H1 (cell line): ENCODE measurements at regions not wholly inside any gene's neighbourhood (a gene's known extent, or its start where the extent isn't known, plus 50 kb on each side); places are given as distances from the start of the nearest gene placed in this dataset.

Experiments
- CTCF ChIA-PET: fragments of 300-600 bp; sonication (Branson Sonifier 250); formaldehyde crosslinking; loops from one replicate; lab custom pipeline; 2021; ENCODE audit not compliant: partially characterized antibody; lab: Charles Lee
- POLR2A ChIA-PET: fragments of 300-600 bp; sonication (Branson Sonifier 250); formaldehyde crosslinking; loops from one replicate; lab custom pipeline; 2021; ENCODE audit warnings: inconsistent platforms; ENCODE audit not compliant: partially characterized antibody; lab: Charles Lee
- DNase-seq, 2 experiments: peaks; one replicate each; pipeline versions ENCODE4 v3.0.0 to v3.0.0-alpha.2; 2010 to 2022; ENCODE audit warnings: low spot score in 2 of 2, low read depth in 1 of 2, mixed read lengths in 1 of 2
- FAIRE-seq: peaks from 2 replicates; lab custom pipeline; 2011; peaks lifted over from hg19 to GRCh38; lab: Jason Lieb, UNC
- H2AFZ ChIP-seq: 2 replicates; pipeline ENCODE4 v1.8.1; 2012; ENCODE audit warnings: low read length, inconsistent platforms
- H2AK5ac ChIP-seq: 2 replicates; pipeline ENCODE4 v1.6.1; 2013; ENCODE audit warnings: low read depth, low read length
- H2BK120ac ChIP-seq: replicated peaks from 2 replicates; pipeline ENCODE3; 2013; ENCODE audit warnings: low read depth, low read length, inconsistent platforms
- H2BK12ac ChIP-seq: 2 replicates; pipeline ENCODE4 v1.6.1; 2013; ENCODE audit warnings: low read depth, low read length
- H2BK15ac ChIP-seq: 2 replicates; pipeline ENCODE4 v1.6.1; 2013; ENCODE audit warnings: low read length
- H2BK20ac ChIP-seq: 2 replicates; pipeline ENCODE4 v1.6.1; 2013; ENCODE audit warnings: low read length
- H2BK5ac ChIP-seq: 2 replicates; pipeline ENCODE4 v1.6.1; 2013; ENCODE audit warnings: low read depth, low read length
- H3K14ac ChIP-seq: 2 replicates; pipeline ENCODE4 v1.6.1; 2013; ENCODE audit warnings: inconsistent platforms; ENCODE audit not compliant: insufficient read length
- H3K18ac ChIP-seq: 2 replicates; pipeline ENCODE4 v1.6.1; 2013; ENCODE audit warnings: low read length; ENCODE audit errors: extremely low read depth
- H3K23ac ChIP-seq: 2 replicates; pipeline ENCODE4 v1.6.1; 2013; ENCODE audit warnings: inconsistent platforms; ENCODE audit not compliant: insufficient read length
- H3K23me2 ChIP-seq: 2 replicates; pipeline ENCODE4 v1.6.1; 2013; ENCODE audit warnings: low read depth, low read length
- H3K27ac ChIP-seq: 2 replicates; pipeline ENCODE4 v1.6.1; 2011; ENCODE audit warnings: low read depth, low read length, inconsistent platforms
- H3K27me3 ChIP-seq, 4 experiments: replicated peaks in 1 of 4; 1 replicate in 1 of 4; 2 replicates in 3 of 4; pipeline versions ENCODE4 v1.6.1 to v1.8.1; 2011 to 2013; ENCODE audit warnings: low read length in 3 of 4, mild to moderate bottlenecking in 3 of 4, inconsistent platforms in 2 of 4, mixed read lengths in 2 of 4, moderate library complexity in 1 of 4; ENCODE audit not compliant: control insufficient read depth in 3 of 4, insufficient read depth in 3 of 4; ENCODE audit errors: extremely low read depth in 1 of 4
- H3K36me3 ChIP-seq, 4 experiments: 2 replicates each; pipeline versions ENCODE4 v1.6.1 to v1.8.1; 2011 to 2013; ENCODE audit warnings: mild to moderate bottlenecking in 4 of 4, low read length in 3 of 4, moderate library complexity in 2 of 4, control low read depth in 1 of 4, inconsistent platforms in 1 of 4; ENCODE audit not compliant: insufficient read depth in 4 of 4, control insufficient read depth in 2 of 4
- H3K4ac ChIP-seq: replicated peaks from 2 replicates; pipeline ENCODE3; 2013; ENCODE audit warnings: low read length, low read depth, mixed read lengths, inconsistent platforms; ENCODE audit not compliant: insufficient read length
- H3K4me1 ChIP-seq, 4 experiments: replicated peaks in 1 of 4; 1 replicate in 1 of 4; 2 replicates in 3 of 4; pipeline versions ENCODE4 v1.6.1 to v1.8.1; 2011 to 2013; ENCODE audit warnings: low read length in 3 of 4, inconsistent platforms in 2 of 4, mixed read lengths in 1 of 4; ENCODE audit not compliant: insufficient read depth in 4 of 4, control insufficient read depth in 3 of 4
- H3K4me2 ChIP-seq, 2 experiments: 2 replicates each; pipeline versions ENCODE4 v1.6.1 to v1.8.1; 2011 to 2013; ENCODE audit warnings: low read depth in 2 of 2, low read length in 2 of 2, control low read depth in 1 of 2, inconsistent platforms in 1 of 2, mild to moderate bottlenecking in 1 of 2; ENCODE audit not compliant: insufficient read depth in 1 of 2
- H3K4me3 ChIP-seq, 4 experiments: fragments of 200-600, 300-600 bp in 1 of 4; sonication (generic), shearing (Covaris generic), sonication (Bioruptor Twin) in 1 of 4; 2 replicates each; pipeline versions ENCODE4 v1.5.1 to v1.8.1; 2011 to 2016; ENCODE audit warnings: low read length in 4 of 4, low read depth in 3 of 4, control low read depth in 2 of 4, inconsistent platforms in 2 of 4, mild to moderate bottlenecking in 2 of 4, mixed read lengths in 1 of 4, moderate library complexity in 1 of 4; ENCODE audit not compliant: insufficient read depth in 2 of 4; ENCODE audit errors: extremely low read depth in 1 of 4
- H3K56ac ChIP-seq: replicated peaks from 2 replicates; pipeline ENCODE3; 2013; ENCODE audit warnings: low read depth, mild to moderate bottlenecking, mixed read lengths, low read length, inconsistent platforms; ENCODE audit not compliant: insufficient read length
- H3K79me1 ChIP-seq: 2 replicates; pipeline ENCODE4 v1.6.1; 2013; ENCODE audit warnings: low read depth, low read length, control low read depth
- H3K79me2 ChIP-seq, 2 experiments: 2 replicates each; pipeline versions ENCODE4 v1.6.1 to v1.8.1; 2012 to 2013; ENCODE audit warnings: low read length in 2 of 2, mild to moderate bottlenecking in 2 of 2, inconsistent platforms in 1 of 2; ENCODE audit not compliant: insufficient read depth in 2 of 2, control insufficient read depth in 1 of 2
- H3K9ac ChIP-seq, 4 experiments: replicated peaks in 1 of 4; 1 replicate in 1 of 4; 2 replicates in 3 of 4; pipeline versions ENCODE4 v1.6.1 to v1.8.1; 2011 to 2013; ENCODE audit warnings: low read depth in 3 of 4, low read length in 3 of 4, control low read depth in 2 of 4, mild to moderate bottlenecking in 2 of 4, moderate library complexity in 2 of 4, inconsistent platforms in 1 of 4; ENCODE audit errors: extremely low read depth in 1 of 4
- H3K9me3 ChIP-seq, 2 experiments: 2 replicates each; pipeline versions ENCODE4 v1.6.1 to v1.8.1; 2012 to 2013; ENCODE audit warnings: mild to moderate bottlenecking in 2 of 2, moderate library complexity in 2 of 2, control low read depth in 1 of 2, inconsistent platforms in 1 of 2, low read depth in 1 of 2, low read length in 1 of 2, mixed read lengths in 1 of 2; ENCODE audit not compliant: insufficient read depth in 2 of 2
- H4K20me1 ChIP-seq, 2 experiments: replicated peaks in 1 of 2; 2 replicates each; pipeline versions ENCODE3 to v1.8.1; 2011 to 2013; ENCODE audit warnings: inconsistent platforms in 2 of 2, low read length in 2 of 2, mild to moderate bottlenecking in 1 of 2; ENCODE audit not compliant: insufficient read depth in 2 of 2, control insufficient read depth in 1 of 2
- H4K5ac ChIP-seq: 2 replicates; pipeline ENCODE4 v1.6.1; 2013; ENCODE audit warnings: low read length, low read depth, mixed read lengths, inconsistent platforms; ENCODE audit not compliant: insufficient read length
- H4K8ac ChIP-seq: 2 replicates; pipeline ENCODE4 v1.8.0; 2013; ENCODE audit warnings: mild to moderate bottlenecking, moderate library complexity, low read length, inconsistent platforms; ENCODE audit not compliant: insufficient read depth; ENCODE audit errors: extremely low read depth
- H4K91ac ChIP-seq: replicated peaks from 2 replicates; pipeline ENCODE3; 2013; ENCODE audit warnings: low read length, mixed read lengths, inconsistent platforms; ENCODE audit not compliant: insufficient read length
- MAFK ChIP-seq: IDR thresholded peaks from 2 replicates; pipeline ENCODE4 v1.6.1; 2012; ENCODE audit warnings: low read depth, mild to moderate bottlenecking, improper control_type of control experiment, low read length
- RNF2 ChIP-seq: fragments of 200-900, 300-1000 bp; sonication (generic); IDR thresholded peaks from 2 replicates; pipeline ENCODE4 v1.7.1; 2016; ENCODE audit warnings: borderline replicate concordance, low read depth, mild to moderate bottlenecking, antibody characterized with exemption, low read length; ENCODE audit not compliant: poor library complexity, severe bottlenecking; ENCODE audit errors: missing control alignments
- WGBS, 2 experiments: shearing (Covaris generic) in 1 of 2; methylation state at CpG; one replicate each; pipeline versions ENCODE4 v1.1.6 to v1.1.7; 2013 to 2015; ENCODE audit warnings: low lambda C conversion rate in 2 of 2, mixed read lengths in 2 of 2, inconsistent platforms in 1 of 2, low coverage in 1 of 2, missing lambda C conversion rate in 1 of 2; ENCODE audit not compliant: insufficient replicate concordance in 2 of 2, insufficient coverage in 1 of 2, insufficient read length in 1 of 2; ENCODE audit errors: extremely low coverage in 1 of 2, missing lambda C conversion rate in 1 of 2; 5-methylcytosine and 5-hydroxymethylcytosine counted together

GRCh38 chr10:62625484-62625883 lies 179.0 kb upstream of the ADO start:
- Histone ChIP-seq H3K14ac (no peak overlapping the region), H3K4me1 (peaks cover 0 to 18% (median 12%) of the 10 kb centered on the region in 4 experiments; a peak in 4 of 7 replicates), H2BK5ac (no peak overlapping the region), H3K23me2 (no peaks in the 10 kb centered on the region; the same call in 1 of the 2 replicates), H3K36me3 (no peaks in the 10 kb centered on the region), H3K23ac (no peak overlapping the region), H3K27ac (no peak overlapping the region), H3K9ac (no peak overlapping the region), H2BK20ac (peak overlapping the region; percentile 93; the same call in 1 of the 2 replicates), H2BK15ac (no peak overlapping the region), H2AFZ (no peak overlapping the region), H4K20me1 (no peaks in the 10 kb centered on the region), H2BK120ac (no peak overlapping the region), H3K56ac (no peak overlapping the region), H4K8ac (no peak overlapping the region), H4K5ac (no peak overlapping the region), H4K91ac (no peak overlapping the region), H2BK12ac (no peak overlapping the region), H3K18ac (no peak overlapping the region), H3K9me3 (no peaks in the 10 kb centered on the region), H3K27me3 (no peaks in the 10 kb centered on the region), H3K79me1 (no peaks in the 10 kb centered on the region), H3K4ac (no peak overlapping the region), H3K4me3 (0 out of 8 replicates have a peak overlapping the region, but pooled peaks of 1 of the 4 experiments have one; percentile 42), H3K79me2 (no peaks in the 10 kb centered on the region), H3K4me2 (peak overlapping the region in 1 of 2 experiments; percentile 76; a peak in 2 of 4 replicates), H2AK5ac (no peak overlapping the region)
- FAIRE-seq (no peak), DNase-seq (no peak)
- 100% methylated on average over 2 of the region's 2 CpGs; no CpG with 5 or more reads in 1 of the 2 experiments for WGBS, 2 experiments
- ChIA-PET CTCF (interaction anchor here (0.8 to 1.4 kb wide), 5 partner anchors 12 to 458 kb away, joined by 3 to 5 read pairs (median 4); no protein-coding TSS in a partner anchor), POLR2A (no interaction called here)
- TF ChIP-seq RNF2, result no peak
- no peak for TF ChIP-seq MAFK
